HG03575 (cell line): ENCODE measurements at regions not wholly inside any gene's neighbourhood (a gene's known extent, or its start where the extent isn't known, plus 50 kb on each side); places are given as distances from the start of the nearest gene placed in this dataset.
"Not testable (repeated sequence)": the region's sequence is repeated elsewhere in the genome, so short reads cannot be mapped to it uniquely, and the experiment has no call there.

Source experiments
- ATAC-seq: cut with Tn5 transposase; IDR thresholded peaks from one replicate; pipeline ENCODE4 v1.9.1; 2021; ENCODE audit not compliant: unreplicated experiment, insufficient number of reproducible peaks, low FRiP score; ENCODE audit errors: extremely low read depth

GRCh38 chr5:87198010-87198409 is 69.7 kb upstream of the RASA1 start:
- ATAC-seq: no peak

GRCh38 chr5:87199246-87199645 is 68.4 kb upstream of the RASA1 start:
- ATAC-seq: not testable (repeated sequence)

- not testable (repeated sequence) for ATAC-seq
Measured at GRCh38 chr5:87199704-87200103, 68.0 kb upstream of the RASA1 start.

- ATAC-seq: no peak
Measured at GRCh38 chr5:87210076-87210475, 57.6 kb upstream of the RASA1 start.

- ATAC-seq: no peak
Measured at GRCh38 chr5:87210743-87211142, 56.9 kb upstream of the RASA1 start.

- no peak for ATAC-seq
Measured at GRCh38 chr5:87211676-87212075, 56.0 kb upstream of the RASA1 start.

- not testable (repeated sequence) for ATAC-seq
Measured at GRCh38 chr5:87212183-87212582, 55.5 kb upstream of the RASA1 start.

- not testable (repeated sequence) for ATAC-seq
Measured at GRCh38 chr5:87217480-87217879, 50.2 kb upstream of the RASA1 start.
